NT2/D1 (cell line): ENCODE measurements at regions not wholly inside any gene's neighbourhood (a gene's known extent, or its start where the extent isn't known, plus 50 kb on each side); places are given as distances from the start of the nearest gene placed in this dataset.
"Not testable (repeated sequence)": the region's sequence is repeated elsewhere in the genome, so short reads cannot be mapped to it uniquely, and the experiment has no call there.

Experiments
- DNase-seq: peaks from one replicate; pipeline ENCODE4 v3.0.0-alpha.2; 2011; ENCODE audit warnings: low read depth, low spot score
- H3K27me3 ChIP-seq: 2 replicates; pipeline ENCODE4 v1.6.0; 2011; ENCODE audit warnings: mild to moderate bottlenecking; ENCODE audit not compliant: insufficient read length, insufficient read depth
- H3K36me3 ChIP-seq: 2 replicates; pipeline ENCODE4 v1.6.1; 2011; ENCODE audit warnings: mild to moderate bottlenecking, low read length, mixed read lengths; ENCODE audit not compliant: insufficient read depth, insufficient read length
- H3K4me1 ChIP-seq: 2 replicates; pipeline ENCODE4 v1.5.1; 2011; ENCODE audit not compliant: insufficient read depth, insufficient read length
- H3K4me3 ChIP-seq: 2 replicates; pipeline ENCODE4 v1.5.1; 2011; ENCODE audit warnings: low read depth; ENCODE audit not compliant: insufficient read length
- H3K9ac ChIP-seq: 2 replicates; pipeline ENCODE4 v1.6.0; 2011; ENCODE audit warnings: low read depth; ENCODE audit not compliant: insufficient read length
- H3K9me3 ChIP-seq: 2 replicates; pipeline ENCODE4 v1.5.1; 2011; ENCODE audit warnings: mild to moderate bottlenecking, low read length; ENCODE audit not compliant: insufficient read depth
- SUZ12 ChIP-seq: IDR thresholded peaks from 2 replicates; pipeline ENCODE4 v1.6.1; 2011; ENCODE audit not compliant: insufficient read length, insufficient read depth; ENCODE audit errors: extremely low read depth
- YY1 ChIP-seq: IDR thresholded peaks from 2 replicates; pipeline ENCODE4 v1.6.1; 2011; ENCODE audit not compliant: insufficient read length, insufficient read depth
- ZNF274 ChIP-seq: IDR thresholded peaks from 2 replicates; pipeline ENCODE4 v1.6.1; 2011; ENCODE audit warnings: mild to moderate bottlenecking, low read depth, low read length

GRCh38 chr5:82728926-82729702 lies 348.1 kb downstream of the TMEM167A start:
- H3K9ac ChIP-seq = no peak overlapping the region
- no peaks in the 10 kb centered on the region for H3K4me1 ChIP-seq
- no peak for DNase-seq
- no peak overlapping the region for H3K4me3 ChIP-seq
- no peaks in the 10 kb centered on the region for H3K36me3 ChIP-seq
- no peaks in the 10 kb centered on the region for H3K9me3 ChIP-seq
- H3K27me3 ChIP-seq = no peaks in the 10 kb centered on the region
- no peak for TF ChIP-seq ZNF274
- no peak for TF ChIP-seq SUZ12

GRCh38 chr5:82723168-82723567 lies 354.0 kb downstream of the TMEM167A start:
- DNase-seq = no peak
- H3K9ac ChIP-seq = no peak overlapping the region
- no peak overlapping the region for H3K4me3 ChIP-seq
- no peaks in the 10 kb centered on the region for H3K27me3 ChIP-seq
- H3K9me3 ChIP-seq = no peaks in the 10 kb centered on the region
- no peaks in the 10 kb centered on the region for H3K4me1 ChIP-seq
- no peaks in the 10 kb centered on the region for H3K36me3 ChIP-seq
- TF ChIP-seq ZNF274 (no peak), SUZ12 (no peak), YY1 (no peak)

GRCh38 chr5:82721087-82721410 lies 356.1 kb downstream of the TMEM167A start:
- Histone ChIP-seq H3K36me3 (no peaks in the 10 kb centered on the region), H3K9ac (no peak overlapping the region), H3K4me1 (no peaks in the 10 kb centered on the region), H3K27me3 (no peaks in the 10 kb centered on the region), H3K9me3 (no peaks in the 10 kb centered on the region), H3K4me3 (no peak overlapping the region)
- no peak for TF ChIP-seq YY1
- no peak for TF ChIP-seq ZNF274
- TF ChIP-seq SUZ12 = no peak
- no peak for DNase-seq

- H3K36me3 ChIP-seq = no peaks in the 10 kb centered on the region
- H3K4me3 ChIP-seq = no peak overlapping the region
- TF ChIP-seq YY1 (no peak), ZNF274 (no peak), SUZ12 (no peak)
- no peaks in the 10 kb centered on the region for H3K4me1 ChIP-seq
- no peak overlapping the region for H3K9ac ChIP-seq
- H3K27me3 ChIP-seq = no peaks in the 10 kb centered on the region
- DNase-seq = no peak
- no peaks in the 10 kb centered on the region for H3K9me3 ChIP-seq
Measured at GRCh38 chr5:82720213-82721086, 356.7 kb downstream of the TMEM167A start.

GRCh38 chr5:82719368-82719767 lies 357.8 kb downstream of the TMEM167A start:
- no peaks in the 10 kb centered on the region for H3K36me3 ChIP-seq
- DNase-seq = no peak
- no peak overlapping the region for H3K9ac ChIP-seq

GRCh38 chr5:82717738-82718137 lies 359.5 kb downstream of the TMEM167A start:
- H3K36me3 ChIP-seq = no peaks in the 10 kb centered on the region
- no peak for DNase-seq
- H3K9me3 ChIP-seq = no peaks in the 10 kb centered on the region
- H3K4me1 ChIP-seq = no peaks in the 10 kb centered on the region
- TF ChIP-seq YY1 (no peak), SUZ12 (no peak), ZNF274 (no peak)
- no peaks in the 10 kb centered on the region for H3K27me3 ChIP-seq
- H3K9ac ChIP-seq = no peak overlapping the region
- H3K4me3 ChIP-seq = no peak overlapping the region

More at GRCh38 chr5:82719368-82719767, 357.8 kb downstream of the TMEM167A start:
- Histone ChIP-seq H3K4me1 (no peaks in the 10 kb centered on the region), H3K27me3 (no peaks in the 10 kb centered on the region), H3K4me3 (no peak overlapping the region), H3K9me3 (no peaks in the 10 kb centered on the region)
- TF ChIP-seq YY1 (no peak), SUZ12 (no peak), ZNF274 (no peak)

- H3K27me3 ChIP-seq, H3K9ac ChIP-seq, H3K4me3 ChIP-seq, H3K36me3 ChIP-seq, H3K4me1 ChIP-seq, DNase-seq, H3K9me3 ChIP-seq: not testable (repeated sequence)
Measured at GRCh38 chr5:82714732-82715131, 362.5 kb downstream of the TMEM167A start.
